Activated CD8-positive, alpha-beta T cell treated with anti-CD3 and anti-CD28 coated beads for 36 hours (primary cell): ENCODE measurements at regions not wholly inside any gene's neighbourhood (a gene's known extent, or its start where the extent isn't known, plus 50 kb on each side); places are given as distances from the start of the nearest gene placed in this dataset.

Source experiments
- ATAC-seq: fragments of 200-7000 bp; cut with Tn5 transposase; one replicate; pipeline ENCODE4 v1.10.0; 2021; ENCODE audit warnings: mild to moderate bottlenecking, moderate library complexity
- CTCF ChIA-PET: fragments of 350-600 bp; sonication (Branson Sonifier 250); formaldehyde crosslinking; loops from one replicate; lab custom pipeline; 2021; ENCODE audit warnings: antibody characterized with exemption; lab: Charles Lee
- POLR2A ChIA-PET: fragments of 350-600 bp; sonication (Branson Sonifier 250); formaldehyde crosslinking; loops from one replicate; lab custom pipeline; 2021; ENCODE audit warnings: antibody characterized with exemption; lab: Charles Lee
- DNase-seq: peaks from one replicate; pipeline ENCODE4 v3.0.0-alpha.2; 2020
- H3K27ac Mint-ChIP-seq: one replicate; pipeline ENCODE4 v1.8.0; 2021; ENCODE audit warnings: mild to moderate bottlenecking, mixed read lengths
- H3K27me3 Mint-ChIP-seq: one replicate; pipeline ENCODE4 v1.8.0; 2021; ENCODE audit warnings: mixed read lengths
- H3K36me3 Mint-ChIP-seq: one replicate; pipeline ENCODE4 v1.8.0; 2021; ENCODE audit warnings: low read depth, mixed read lengths
- H3K4me1 Mint-ChIP-seq: one replicate; pipeline ENCODE4 v1.8.0; 2021; ENCODE audit warnings: low read depth, mixed read lengths
- H3K4me3 Mint-ChIP-seq: one replicate; pipeline ENCODE4 v1.8.0; 2021; ENCODE audit warnings: mild to moderate bottlenecking, moderate library complexity, mixed read lengths
- H3K9me3 Mint-ChIP-seq: one replicate; pipeline ENCODE4 v1.8.0; 2021; ENCODE audit warnings: mixed read lengths
- CTCF ChIP-seq: fragments of 200-600 bp; IDR thresholded peaks from one replicate; pipeline ENCODE4 v1.8.0; 2022; ENCODE audit warnings: antibody characterized with exemption, mild to moderate bottlenecking
- intact Hi-C: fragments of 100-400 bp; cut with micrococcal nuclease; formaldehyde crosslinking; loops from one replicate; pipeline ENCODE4 v1.10.0; 2022

- no peak for TF ChIP-seq CTCF
- intact Hi-C loops = no loop called here
- H3K27me3 Mint-ChIP-seq = peaks cover 13% of the 10 kb centered on the region
- no peaks in the 10 kb centered on the region for H3K4me1 Mint-ChIP-seq
- no peak overlapping the region for H3K4me3 Mint-ChIP-seq
- H3K36me3 Mint-ChIP-seq = peaks cover 10% of the 10 kb centered on the region
- CTCF ChIA-PET = no interaction called here
- no peak for ATAC-seq
- H3K9me3 Mint-ChIP-seq = peaks cover 6% of the 10 kb centered on the region
- DNase-seq = no peak
- no peak overlapping the region for H3K27ac Mint-ChIP-seq
- POLR2A ChIA-PET = no interaction called here
Observed at GRCh38 chr22:35475545-35475944, 65.1 kb upstream of the RASD2 start.

GRCh38 chr22:35476341-35476740 lies 64.3 kb upstream of the RASD2 start:
- ChIA-PET CTCF (no interaction called here), POLR2A (no interaction called here)
- intact Hi-C loops = no loop called here
- Mint-ChIP-seq H3K36me3 (peaks cover 2% of the 10 kb centered on the region), H3K9me3 (peaks cover 3% of the 10 kb centered on the region), H3K4me3 (no peak overlapping the region), H3K4me1 (no peaks in the 10 kb centered on the region), H3K27me3 (peaks cover 18% of the 10 kb centered on the region), H3K27ac (no peak overlapping the region)
- DNase-seq (no peak), ATAC-seq (no peak)
- no peak for TF ChIP-seq CTCF

GRCh38 chr22:35477911-35478582 lies 62.6 kb upstream of the RASD2 start:
- Mint-ChIP-seq H3K27ac (no peak overlapping the region), H3K36me3 (no peaks in the 10 kb centered on the region), H3K4me1 (no peaks in the 10 kb centered on the region), H3K4me3 (no peak overlapping the region), H3K27me3 (peaks cover 19% of the 10 kb centered on the region), H3K9me3 (no peaks in the 10 kb centered on the region)
- ATAC-seq = no peak
- intact Hi-C loops = no loop called here
- no peak for TF ChIP-seq CTCF
- ChIA-PET POLR2A (no interaction called here), CTCF (no interaction called here)
- DNase-seq = no peak

- Mint-ChIP-seq H3K27me3 (peaks cover 19% of the 10 kb centered on the region), H3K9me3 (no peaks in the 10 kb centered on the region), H3K4me1 (no peaks in the 10 kb centered on the region), H3K27ac (no peak overlapping the region), H3K4me3 (no peak overlapping the region), H3K36me3 (no peaks in the 10 kb centered on the region)
- ATAC-seq = no peak
- TF ChIP-seq CTCF = no peak
- ChIA-PET POLR2A (no interaction called here), CTCF (no interaction called here)
- no peak for DNase-seq
- intact Hi-C loops = no loop called here
Observed at GRCh38 chr22:35478633-35479107, 62.0 kb upstream of the RASD2 start.

GRCh38 chr22:35479359-35479758 lies 61.3 kb upstream of the RASD2 start:
- intact Hi-C loops = no loop called here
- Mint-ChIP-seq H3K27ac (no peak overlapping the region), H3K36me3 (no peaks in the 10 kb centered on the region), H3K4me1 (no peaks in the 10 kb centered on the region), H3K4me3 (no peak overlapping the region), H3K9me3 (no peaks in the 10 kb centered on the region), H3K27me3 (peaks cover 22% of the 10 kb centered on the region)
- no peak for ATAC-seq
- ChIA-PET CTCF (interaction anchor here (0.9 kb wide), 1 partner anchor 49 kb away, joined by 3 read pairs; no protein-coding TSS in a partner anchor), POLR2A (no interaction called here)
- DNase-seq = no peak
- TF ChIP-seq CTCF = no peak
